ENCODE measurements at regions not wholly inside any gene's neighbourhood (a gene's known extent, or its start where the extent isn't known, plus 50 kb on each side); places are given as distances from the start of the nearest gene placed in this dataset.

GRCh38 chr10:36519909-36520308, 605.5 kb upstream of the ANKRD30A start:
- no peak for DNase-seq
- 88 to 89% methylated on average over 1 of the region's 1 CpG for WGBS, 2 donors
- Histone ChIP-seq H3K4me1 (no peaks in the 10 kb centered on the region), H3K36me3 (no peaks in the 10 kb centered on the region), H3K27me3 (no peaks in the 10 kb centered on the region), H3K27ac (no peak overlapping the region), H3K4me3 (no peak overlapping the region), H3K9me3 (peaks cover 0 to 20% (median 0%) of the 10 kb centered on the region in 11 donors)
- intact Hi-C loops (cut with DNase I): no loop called here
- ATAC-seq: no peak
- TF ChIP-seq, protein P1, sequence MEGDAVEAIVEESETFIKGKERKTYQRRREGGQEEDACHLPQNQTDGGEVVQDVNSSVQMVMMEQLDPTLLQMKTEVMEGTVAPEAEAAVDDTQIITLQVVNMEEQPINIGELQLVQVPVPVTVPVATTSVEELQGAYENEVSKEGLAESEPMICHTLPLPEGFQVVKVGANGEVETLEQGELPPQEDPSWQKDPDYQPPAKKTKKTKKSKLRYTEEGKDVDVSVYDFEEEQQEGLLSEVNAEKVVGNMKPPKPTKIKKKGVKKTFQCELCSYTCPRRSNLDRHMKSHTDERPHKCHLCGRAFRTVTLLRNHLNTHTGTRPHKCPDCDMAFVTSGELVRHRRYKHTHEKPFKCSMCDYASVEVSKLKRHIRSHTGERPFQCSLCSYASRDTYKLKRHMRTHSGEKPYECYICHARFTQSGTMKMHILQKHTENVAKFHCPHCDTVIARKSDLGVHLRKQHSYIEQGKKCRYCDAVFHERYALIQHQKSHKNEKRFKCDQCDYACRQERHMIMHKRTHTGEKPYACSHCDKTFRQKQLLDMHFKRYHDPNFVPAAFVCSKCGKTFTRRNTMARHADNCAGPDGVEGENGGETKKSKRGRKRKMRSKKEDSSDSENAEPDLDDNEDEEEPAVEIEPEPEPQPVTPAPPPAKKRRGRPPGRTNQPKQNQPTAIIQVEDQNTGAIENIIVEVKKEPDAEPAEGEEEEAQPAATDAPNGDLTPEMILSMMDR (IDR thresholded peaks at IDR 0.05): no peak

- H3K4me1 ChIP-seq: no peaks in the 10 kb centered on the region
- H3K27ac ChIP-seq: no peak overlapping the region
- peaks cover 0 to 19% (median 0%) of the 10 kb centered on the region in 11 donors for H3K9me3 ChIP-seq
- TF ChIP-seq, protein P1 (IDR thresholded peaks at IDR 0.05): no peak
- no peak for DNase-seq
- intact Hi-C loops (cut with DNase I): no loop called here
- H3K4me3 ChIP-seq: no peak overlapping the region
- H3K36me3 ChIP-seq: no peaks in the 10 kb centered on the region
- no peaks in the 10 kb centered on the region for H3K27me3 ChIP-seq
- no peak for ATAC-seq
These were observed 609.1 kb upstream of the ANKRD30A start for GRCh38 chr10:36516281-36516680.

- TF ChIP-seq, protein P1 (IDR thresholded peaks at IDR 0.05): no peak
- intact Hi-C loops (cut with DNase I): no loop called here
- Histone ChIP-seq H3K27ac (no peak overlapping the region), H3K27me3 (no peaks in the 10 kb centered on the region), H3K9me3 (peaks cover 0 to 19% (median 0%) of the 10 kb centered on the region in 11 donors), H3K36me3 (no peaks in the 10 kb centered on the region), H3K4me3 (no peak overlapping the region), H3K4me1 (no peaks in the 10 kb centered on the region)
- WGBS, 2 donors: 51 to 54% methylated on average over 2 of the region's 2 CpGs
- no peak for ATAC-seq
- DNase-seq: no peak
These were observed 610.1 kb upstream of the ANKRD30A start for GRCh38 chr10:36515319-36515718.

- intact Hi-C loops (cut with DNase I): loop anchor here in 5 of 10 donors (5.0 to 10.0 kb wide), 3 partner anchors 853 to 873 kb away; no protein-coding TSS in a partner anchor
- no peak for ATAC-seq
- WGBS, 2 donors: 62 to 78% methylated on average over 3 of the region's 3 CpGs
These were observed 617.7 kb upstream of the ANKRD30A start for GRCh38 chr10:36507715-36508114.

More at GRCh38 chr10:36507715-36508114, 617.7 kb upstream of the ANKRD30A start:
- TF ChIP-seq, protein P1 (IDR thresholded peaks at IDR 0.05): no peak
- Histone ChIP-seq H3K4me1 (no peaks in the 10 kb centered on the region), H3K27me3 (no peaks in the 10 kb centered on the region), H3K9me3 (no peaks in the 10 kb centered on the region), H3K4me3 (no peak overlapping the region), H3K36me3 (no peaks in the 10 kb centered on the region), H3K27ac (no peak overlapping the region)
- no peak for DNase-seq

Measured in heart right ventricle (tissue), 16 donors.